ENCODE measurements at regions not wholly inside any gene's neighbourhood (a gene's known extent, or its start where the extent isn't known, plus 50 kb on each side); places are given as distances from the start of the nearest gene placed in this dataset.

DNA sequence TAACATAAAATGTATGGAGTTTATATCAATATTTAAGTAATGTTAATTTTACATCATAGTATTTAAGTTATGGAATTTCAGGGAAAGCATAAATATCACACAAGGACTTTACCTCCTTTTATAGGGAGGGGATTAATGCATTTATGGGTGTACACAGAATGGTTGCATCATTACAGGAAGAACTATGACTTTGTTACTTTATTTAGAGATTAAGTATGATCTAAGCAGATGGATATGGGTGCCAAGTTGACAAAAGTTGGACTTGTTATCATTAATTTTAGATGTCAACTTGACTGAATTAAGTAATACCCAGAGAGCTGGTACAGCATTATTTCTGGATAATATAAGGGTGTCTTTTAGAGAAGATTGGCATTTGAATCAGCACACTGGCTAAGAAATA, 160.5 kb upstream of the CDH10 start:
- no peak for DNase-seq

GRCh38 chr5:24804221-24804681, 159.5 kb upstream of the CDH10 start:
- no peak for DNase-seq

- DNase-seq, result no peak
Measured at GRCh38 chr5:24791326-24791725, 146.5 kb upstream of the CDH10 start.

GRCh38 chr5:24789611-24790351, 145.0 kb upstream of the CDH10 start:
- DNase-seq, result no peak

DNA sequence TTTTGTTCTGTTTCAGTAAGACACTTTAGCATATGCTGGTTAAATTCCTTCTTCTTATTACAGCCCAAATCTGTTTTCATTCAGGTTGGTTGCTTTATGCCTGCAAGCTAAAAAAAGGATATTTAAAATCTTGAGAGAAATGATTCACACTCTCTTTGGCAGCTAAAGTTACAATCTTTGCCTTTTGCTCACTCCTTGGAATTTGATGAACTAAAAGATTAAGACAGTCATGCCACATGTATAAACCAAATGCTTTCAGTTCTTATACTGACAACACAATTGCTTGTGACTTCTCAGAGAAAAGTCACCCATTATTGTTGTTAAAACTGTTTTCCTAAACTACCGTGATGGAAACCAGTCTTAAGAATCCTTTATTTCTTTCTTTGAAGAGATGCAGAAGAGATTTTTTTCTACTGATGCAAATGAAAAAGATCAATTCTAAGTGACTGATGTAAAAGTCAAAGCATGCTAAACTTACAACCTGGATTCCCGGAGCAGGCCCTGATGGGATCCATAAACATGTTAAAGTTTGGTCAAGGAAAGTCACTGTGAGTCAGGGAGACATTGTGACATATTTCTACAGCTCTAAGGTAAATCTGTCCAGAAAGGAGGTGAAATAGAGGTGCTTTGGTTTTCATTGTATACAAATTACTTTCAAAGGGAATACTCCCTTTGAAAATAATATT, 144.2 kb upstream of the CDH10 start:
- DNase-seq, result no peak

- DNase-seq, result no peak
Measured at GRCh38 chr5:24786108-24786507, 141.3 kb upstream of the CDH10 start.

DNA sequence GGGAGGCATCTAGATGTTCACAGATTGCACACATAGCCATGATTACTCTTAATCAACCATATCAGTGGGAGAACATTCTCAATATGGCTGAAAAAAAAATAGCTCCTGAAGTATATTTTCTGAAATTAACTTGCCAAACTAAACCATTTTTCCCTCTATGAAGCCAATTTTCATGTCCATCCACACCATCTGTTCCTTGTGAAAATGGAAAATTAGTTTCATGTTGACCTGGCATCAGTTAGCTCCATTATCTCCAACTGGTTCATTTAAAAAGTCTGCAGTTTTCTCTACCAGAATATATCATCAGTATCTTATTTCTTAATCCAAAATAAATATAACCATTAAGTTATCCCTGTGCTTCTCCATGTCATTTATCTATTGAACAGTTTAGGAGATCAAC, 138.8 kb upstream of the CDH10 start:
- no peak for DNase-seq

GRCh38 chr5:24777392-24777791, 132.6 kb upstream of the CDH10 start:
- DNase-seq, result no peak

GRCh38 chr5:24773261-24773660, 128.5 kb upstream of the CDH10 start:
- DNase-seq, result no peak

GRCh38 chr5:24767086-24767485, 122.3 kb upstream of the CDH10 start:
- no peak for DNase-seq

DNA sequence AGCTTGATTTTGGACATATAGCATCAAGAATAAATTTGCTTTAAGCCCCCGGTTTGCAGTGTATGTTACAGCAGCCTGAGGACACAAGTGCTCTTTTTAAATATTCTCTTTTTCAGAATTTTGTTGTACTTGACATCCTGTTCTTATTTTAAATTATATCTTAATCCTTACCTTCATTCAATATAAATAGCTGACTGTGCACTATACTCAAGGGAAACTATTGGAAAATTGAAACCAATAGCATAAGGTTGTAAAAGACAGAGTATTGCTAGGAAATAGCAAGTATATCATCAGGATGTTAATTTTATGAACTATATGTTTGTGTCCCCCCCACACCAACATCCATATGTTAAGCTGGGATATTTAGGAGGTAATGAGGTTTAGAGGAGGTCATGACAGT, 120.4 kb upstream of the CDH10 start:
- no peak for DNase-seq

- DNase-seq, result no peak
Measured at GRCh38 chr5:24750355-24750754, 105.6 kb upstream of the CDH10 start.

- DNase-seq, result no peak
Measured at GRCh38 chr5:24749701-24750100, 104.9 kb upstream of the CDH10 start.

- DNase-seq, result no peak
Measured at GRCh38 chr5:24747327-24747726, 102.5 kb upstream of the CDH10 start.

DNA sequence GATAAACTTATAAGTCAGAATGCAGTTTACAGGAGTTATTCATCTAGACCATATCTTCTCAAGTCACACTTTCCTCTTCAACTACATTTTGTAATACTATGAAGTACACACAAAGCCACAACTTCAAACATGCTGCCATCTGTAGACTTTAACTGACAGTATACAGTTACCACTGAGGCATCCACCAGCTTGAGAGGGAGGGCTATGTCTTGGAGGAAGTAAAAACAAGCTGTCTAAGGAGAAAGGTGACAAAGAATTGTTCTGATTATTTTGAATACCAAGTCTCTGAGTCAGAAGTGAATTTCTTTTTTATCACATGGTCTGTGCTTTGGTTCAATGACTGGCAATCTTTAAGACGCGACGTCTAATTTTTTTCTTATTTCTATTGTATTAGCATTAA, 97.6 kb upstream of the CDH10 start:
- no peak for DNase-seq

- no peak for DNase-seq
Measured at GRCh38 chr5:24737163-24737562, 92.4 kb upstream of the CDH10 start.

DNA sequence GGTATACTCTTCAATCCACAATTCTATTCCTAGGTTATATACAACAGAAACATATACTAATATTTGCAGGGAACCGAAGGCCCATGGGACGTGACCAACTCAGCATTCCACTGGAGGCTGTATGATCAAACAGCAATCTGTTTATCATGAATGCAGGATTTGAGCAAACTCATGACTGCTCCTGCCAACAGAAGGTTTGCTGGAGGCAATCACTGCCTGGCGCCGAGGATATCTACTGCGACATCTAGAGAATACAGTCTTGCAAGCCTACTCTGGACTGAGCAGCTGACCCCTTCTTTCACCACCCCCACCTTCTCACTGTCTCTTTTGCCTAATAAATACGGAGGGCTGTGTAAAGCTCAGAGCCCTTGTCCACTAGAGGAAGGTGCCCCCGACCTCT, 90.5 kb upstream of the CDH10 start:
- no peak for DNase-seq

GRCh38 chr5:24732184-24732583, 87.4 kb upstream of the CDH10 start:
- no peak for DNase-seq

GRCh38 chr5:24720743-24721142, 76.0 kb upstream of the CDH10 start:
- DNase-seq, result no peak

- DNase-seq, result no peak
Measured at GRCh38 chr5:24714746-24715145, 70.0 kb upstream of the CDH10 start.

GRCh38 chr5:24712947-24713346, 68.2 kb upstream of the CDH10 start:
- DNase-seq, result no peak

GRCh38 chr5:24712047-24712446, 67.3 kb upstream of the CDH10 start:
- no peak for DNase-seq

GRCh38 chr5:24703934-24704333, 59.2 kb upstream of the CDH10 start:
- no peak for DNase-seq
